Sciatic nerve (tissue), 2 donors: ENCODE measurements at regions not wholly inside any gene's neighbourhood (a gene's known extent, or its start where the extent isn't known, plus 50 kb on each side); places are given as distances from the start of the nearest gene placed in this dataset.

Source experiments
- ATAC-seq: fragments of 200-7000 bp; cut with Tn5 transposase; one replicate; pipeline ENCODE4 v1.9.1; 2020; ENCODE audit warnings: mild to moderate bottlenecking, moderate library complexity
- DNase-seq: peaks from one replicate; pipeline ENCODE4 v3.0.0-alpha.2; 2020; ENCODE audit warnings: low spot score
- intact Hi-C: fragments of 100-400 bp; cut with DNase I; formaldehyde crosslinking; loops from one replicate; pipeline ENCODE4 v1.14.2; 2022
- donor health status: DM: no; HTN: no; CAD: no.
- donor health status: DM: no; HTN: no; CAD: no.

DNA sequence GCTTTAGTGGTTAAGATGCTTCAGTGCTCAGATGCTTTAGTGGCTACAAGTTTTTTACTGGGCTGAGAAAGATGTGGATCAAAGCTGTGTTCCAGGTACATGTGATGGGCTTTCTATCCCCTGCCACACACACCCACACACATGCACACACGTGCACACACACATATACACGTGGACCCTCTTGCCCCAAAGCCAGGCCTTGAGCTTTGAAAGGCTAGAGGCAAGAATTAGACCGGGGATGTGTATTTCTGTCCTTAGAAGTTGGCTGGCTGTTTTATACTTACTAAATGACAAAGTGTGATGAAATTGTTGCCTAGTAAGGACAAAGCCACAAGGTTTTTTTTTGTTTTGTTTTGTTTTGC, 376.5 kb downstream of the C12orf75 start:
- intact Hi-C loops = loop anchor here (5.0 kb wide), 1 partner anchor 430 kb away; the partner anchor contains the start of gene NUAK1
- DNase-seq = no peak
- no peak for ATAC-seq

DNA sequence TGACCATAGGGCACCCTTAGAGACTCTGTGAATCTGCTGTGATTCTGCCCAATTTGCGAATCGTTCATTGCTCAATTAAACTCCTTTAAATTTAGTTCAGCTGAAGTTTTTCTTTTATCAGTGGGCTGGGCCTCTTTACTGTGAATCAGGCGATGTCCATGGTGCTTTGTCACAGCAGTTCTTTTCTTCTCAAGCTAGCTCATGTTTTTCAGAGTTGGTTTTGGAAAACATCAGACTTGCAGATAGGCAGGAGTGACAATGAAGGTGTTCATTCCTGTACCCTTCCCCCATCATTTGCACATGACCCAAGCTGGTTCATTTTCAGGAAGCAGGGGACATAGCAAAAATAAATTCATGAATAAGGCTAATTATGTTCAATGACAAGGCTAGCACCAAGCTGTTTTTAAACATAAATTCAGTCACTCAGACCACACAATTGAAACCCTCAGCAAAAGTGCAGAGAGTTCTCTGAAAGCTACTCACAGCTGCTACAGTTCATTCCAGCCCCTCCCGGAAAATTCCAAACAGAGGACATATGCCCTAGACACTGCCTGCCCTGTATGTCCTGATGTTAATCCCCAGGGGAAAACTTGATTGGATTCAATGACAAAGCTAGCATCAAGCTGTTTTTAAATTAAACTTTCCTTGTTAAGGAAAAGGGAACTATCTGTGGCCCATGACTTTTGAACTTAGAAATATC, 383.3 kb downstream of the C12orf75 start:
- DNase-seq = no peak
- ATAC-seq = no peak
- intact Hi-C loops = no loop called here

DNA sequence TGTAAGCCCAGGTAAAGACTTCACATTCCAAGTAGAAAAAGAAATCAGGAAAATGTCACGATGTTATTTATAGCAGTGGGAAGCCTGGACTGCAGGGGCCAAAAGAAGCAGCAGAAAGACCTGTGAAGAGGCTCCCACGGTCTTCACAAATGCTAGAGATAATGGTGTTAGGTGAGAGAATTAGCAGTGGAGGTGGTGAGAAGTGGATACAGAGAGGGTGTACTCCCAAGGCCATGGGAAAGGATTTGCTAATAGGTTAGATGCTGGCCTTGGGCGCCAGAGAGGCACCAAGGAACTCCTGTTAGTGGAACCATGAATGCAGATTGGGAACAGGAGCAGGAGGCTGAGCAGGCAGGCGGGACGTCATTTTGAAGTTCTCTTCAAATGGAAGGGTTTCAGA, 386.1 kb downstream of the C12orf75 start:
- intact Hi-C loops = no loop called here
- DNase-seq = no peak
- no peak for ATAC-seq

- intact Hi-C loops = no loop called here
- DNase-seq = no peak
Observed at GRCh38 chr12:105721051-105721825, 390.7 kb downstream of the C12orf75 start.

DNA sequence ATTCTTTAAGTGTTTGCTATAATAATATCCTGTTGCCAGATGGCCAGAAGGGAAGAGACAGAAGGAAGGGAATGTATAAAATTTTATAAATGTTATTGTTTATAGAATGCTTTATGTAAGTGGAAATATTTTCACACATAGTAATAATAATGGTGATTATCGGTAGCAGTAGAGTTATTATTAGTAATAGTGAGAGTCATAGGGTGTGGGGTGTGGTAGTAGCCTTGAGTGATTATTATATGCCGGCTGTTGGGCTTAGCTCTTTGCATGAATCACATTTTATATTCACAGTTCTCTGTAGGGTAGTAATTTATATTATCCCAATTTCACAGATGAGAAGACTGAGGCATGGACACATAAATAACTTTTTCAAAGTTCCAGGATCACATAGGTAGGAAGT, 391.4 kb downstream of the C12orf75 start:
- intact Hi-C loops = no loop called here
- ATAC-seq = no peak
- no peak for DNase-seq

More at GRCh38 chr12:105721051-105721825, 390.7 kb downstream of the C12orf75 start:
- no peak for ATAC-seq

DNA sequence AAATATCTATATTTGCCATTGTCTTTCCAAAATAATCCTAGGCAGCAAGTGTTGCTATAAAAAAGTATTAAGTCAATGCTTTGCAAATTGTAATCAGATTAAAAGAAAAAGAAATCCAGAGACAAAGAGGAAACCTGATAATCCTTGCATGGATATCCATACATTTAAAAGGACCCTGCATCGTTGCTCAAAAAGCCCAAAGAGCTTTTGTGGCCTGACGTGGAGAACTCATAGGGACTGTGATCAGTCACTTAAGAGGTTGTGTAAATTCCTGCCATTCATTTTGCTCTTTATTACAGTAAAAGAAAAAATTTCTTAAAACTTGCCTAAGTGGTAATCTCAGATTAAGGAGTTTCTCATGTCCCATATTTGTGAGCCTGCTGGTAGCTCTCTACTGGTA, 392.6 kb downstream of the C12orf75 start:
- DNase-seq (no peak), ATAC-seq (no peak)
- intact Hi-C loops = no loop called here

GRCh38 chr12:105723494-105723893, 393.0 kb downstream of the C12orf75 start:
- intact Hi-C loops = no loop called here
- ATAC-seq = no peak
- DNase-seq = no peak

DNA sequence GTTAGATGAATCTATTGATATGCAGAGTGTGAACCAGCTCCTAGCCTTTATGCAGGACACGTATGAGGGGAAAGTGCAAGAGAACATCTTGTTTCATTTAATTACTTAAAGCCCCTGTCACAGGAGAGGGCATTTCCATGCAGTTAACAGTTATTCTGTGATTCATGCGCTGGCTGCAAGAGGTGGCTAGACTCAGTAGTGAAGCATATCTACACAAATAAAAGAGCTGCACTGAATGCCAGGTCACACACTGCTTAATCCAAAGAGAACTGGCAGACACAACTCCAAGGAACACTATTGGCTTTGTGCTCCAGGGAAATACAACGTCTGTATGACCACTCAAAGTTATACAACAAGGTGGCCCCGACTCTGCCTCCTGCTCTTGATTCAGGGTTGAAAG, 394.1 kb downstream of the C12orf75 start:
- DNase-seq (no peak), ATAC-seq (no peak)
- intact Hi-C loops = no loop called here

- ATAC-seq (no peak), DNase-seq (no peak)
- intact Hi-C loops = no loop called here
Observed at GRCh38 chr12:105725054-105725453, 394.6 kb downstream of the C12orf75 start.

- intact Hi-C loops = no loop called here
- DNase-seq = no peak
- ATAC-seq = no peak
Observed at GRCh38 chr12:105729181-105729771, 398.8 kb downstream of the C12orf75 start.

DNA sequence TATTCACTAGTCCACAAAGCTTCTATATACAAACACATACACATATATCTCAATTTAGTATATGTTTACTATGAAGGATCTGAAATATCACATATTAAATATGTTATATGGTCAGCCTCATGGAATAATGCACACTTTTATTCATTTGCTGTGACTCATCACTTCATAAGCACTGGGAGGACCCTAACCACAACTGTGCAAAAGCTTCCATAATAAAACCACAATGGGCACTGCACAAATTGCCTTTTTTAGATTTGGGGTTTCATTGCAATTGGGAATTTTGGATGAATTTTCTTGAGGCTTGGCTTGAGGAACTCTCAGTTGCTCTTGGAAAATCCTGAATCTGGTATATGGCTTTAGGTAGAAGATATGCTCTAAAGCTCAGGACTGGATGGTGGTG, 399.4 kb downstream of the C12orf75 start:
- DNase-seq (no peak), ATAC-seq (no peak)
- intact Hi-C loops = no loop called here

GRCh38 chr12:105733579-105733978, 403.1 kb downstream of the C12orf75 start:
- ATAC-seq = no peak
- no peak for DNase-seq
- intact Hi-C loops = no loop called here

GRCh38 chr12:105736498-105736897, 402.3 kb downstream of the NUAK1 start:
- DNase-seq = no peak
- intact Hi-C loops = no loop called here
- no peak for ATAC-seq

- intact Hi-C loops = no loop called here
- DNase-seq = no peak
- peak; percentile 40 for ATAC-seq
Observed at GRCh38 chr12:105738051-105738450, 400.7 kb downstream of the NUAK1 start.

DNA sequence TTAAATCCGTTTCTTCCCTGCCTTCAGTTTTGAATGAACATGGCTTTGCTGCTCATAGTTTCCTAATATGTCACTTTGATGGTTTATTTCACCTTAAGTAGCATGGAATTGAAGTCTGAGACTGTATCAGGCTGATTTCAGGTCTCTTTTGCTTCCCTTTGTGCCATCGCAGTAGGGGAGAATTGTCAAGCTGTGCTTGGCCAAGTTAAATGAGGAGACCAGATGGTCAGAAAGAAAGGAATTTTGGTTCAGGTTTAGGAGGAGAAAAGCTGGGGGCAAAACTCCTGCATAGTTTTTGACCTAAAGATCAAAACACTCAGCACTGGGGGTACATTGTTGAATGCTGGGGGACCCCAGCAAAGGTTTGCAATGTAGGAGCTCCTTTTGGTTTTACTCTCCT, 398.4 kb downstream of the NUAK1 start:
- intact Hi-C loops = no loop called here
- DNase-seq = no peak

DNA sequence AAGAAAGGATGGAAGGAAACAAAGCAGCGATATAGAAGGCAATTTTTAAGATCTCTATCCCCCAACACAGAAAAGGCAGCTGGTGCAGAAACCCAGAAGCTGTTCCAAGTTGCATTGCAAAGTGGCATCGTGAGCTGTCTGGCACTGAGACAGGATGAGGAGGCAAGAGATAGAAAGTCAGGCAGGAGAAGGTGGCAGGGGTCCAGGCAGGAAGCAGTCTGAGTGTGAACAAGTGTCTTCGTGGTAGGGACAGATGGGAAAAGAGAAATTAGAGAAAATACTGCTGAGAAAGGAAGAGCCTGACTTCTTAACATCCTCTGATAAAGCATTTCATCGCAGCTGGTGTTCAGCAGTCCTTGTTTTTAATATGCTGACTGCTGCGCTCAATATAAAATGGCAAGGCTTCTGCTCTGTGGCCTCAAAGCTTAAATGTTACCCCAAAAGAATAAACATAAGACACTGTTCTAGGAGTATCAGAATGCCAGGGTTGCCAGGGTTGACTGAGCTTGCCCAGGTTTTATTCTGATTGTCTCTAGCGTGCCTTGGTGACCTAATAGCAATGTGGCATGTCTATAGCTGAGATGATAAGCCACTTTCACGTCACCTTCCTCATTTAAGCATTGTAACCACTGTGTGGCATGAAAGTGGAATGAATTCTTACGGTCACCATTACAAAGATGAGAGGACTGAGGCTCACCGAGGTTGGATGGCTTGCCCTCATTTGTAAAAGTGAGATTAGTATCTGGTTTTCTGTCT, 397.6 kb downstream of the NUAK1 start:
- ATAC-seq (no peak), DNase-seq (no peak)
- intact Hi-C loops = no loop called here

More for the DNA sequence above, 398.4 kb downstream of the NUAK1 start:
- ATAC-seq = no peak

DNA sequence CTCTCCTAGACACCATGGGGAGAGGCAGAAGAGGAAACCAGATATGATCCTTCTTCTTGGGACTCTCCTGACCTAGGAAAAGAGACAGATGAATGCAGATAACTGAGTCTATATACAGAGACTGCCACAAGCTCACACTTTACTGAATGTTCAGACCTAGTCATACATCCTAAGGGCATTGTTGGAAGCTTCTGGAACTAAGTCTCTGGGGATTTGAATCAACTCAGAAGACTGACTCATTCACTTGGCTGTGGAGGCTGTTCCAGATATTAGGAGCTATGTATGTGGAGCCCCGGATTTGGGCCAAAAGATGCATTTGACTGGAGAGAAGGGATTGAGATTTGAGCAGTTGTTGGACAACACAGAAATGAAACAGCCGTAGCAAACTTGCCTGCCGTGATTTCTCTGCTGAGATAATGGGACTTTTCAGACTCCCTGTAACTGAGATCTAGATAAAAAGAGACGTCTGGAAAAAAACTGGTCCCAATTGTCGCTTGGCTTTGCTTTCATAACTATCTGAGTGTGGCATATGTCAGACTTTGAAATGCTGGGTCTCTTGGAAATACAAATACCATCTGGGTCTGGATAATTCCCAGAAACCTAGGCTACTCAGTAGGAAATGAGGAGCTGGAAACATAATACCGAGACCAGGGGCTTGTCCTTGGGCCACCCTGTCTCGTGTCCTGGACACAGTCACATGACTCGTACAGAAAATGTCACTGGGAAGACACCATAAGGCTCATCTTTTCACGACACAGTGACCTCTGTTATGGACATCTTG, 396.8 kb downstream of the NUAK1 start:
- DNase-seq = no peak
- intact Hi-C loops = no loop called here
- ATAC-seq = peak; percentile 10

GRCh38 chr12:105742567-105742874, 396.2 kb downstream of the NUAK1 start:
- intact Hi-C loops = no loop called here
- DNase-seq = no peak
- ATAC-seq = no peak
